HG03439 (cell line): ENCODE measurements at regions not wholly inside any gene's neighbourhood (a gene's known extent, or its start where the extent isn't known, plus 50 kb on each side); places are given as distances from the start of the nearest gene placed in this dataset.

Experiments
- ATAC-seq: cut with Tn5 transposase; IDR thresholded peaks from one replicate; pipeline ENCODE4 v1.9.1; 2021; ENCODE audit warnings: mild to moderate bottlenecking, moderate library complexity; ENCODE audit not compliant: unreplicated experiment

DNA sequence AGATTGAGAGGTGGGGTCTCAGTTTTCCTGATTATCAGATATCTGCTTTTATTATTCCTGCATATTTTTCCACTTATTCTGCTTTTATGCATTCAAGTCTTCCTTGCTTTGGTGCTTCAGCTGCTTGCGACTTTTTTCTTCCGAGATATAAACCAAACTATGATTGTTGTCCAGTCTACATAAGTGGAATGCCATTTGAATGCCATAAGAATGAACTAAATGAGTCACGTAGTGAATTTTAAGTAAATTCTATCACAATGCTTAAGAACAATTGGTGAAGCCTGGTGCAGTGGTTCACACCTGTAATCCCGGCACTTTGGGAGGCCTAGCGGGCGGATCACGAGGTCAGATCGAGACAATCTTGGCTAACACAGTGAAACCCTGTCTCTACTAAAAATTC, 189.1 kb downstream of the PCDH18 start:
- no peak for ATAC-seq

GRCh38 chr4:137333031-137333430, 199.3 kb downstream of the PCDH18 start:
- ATAC-seq: no peak

DNA sequence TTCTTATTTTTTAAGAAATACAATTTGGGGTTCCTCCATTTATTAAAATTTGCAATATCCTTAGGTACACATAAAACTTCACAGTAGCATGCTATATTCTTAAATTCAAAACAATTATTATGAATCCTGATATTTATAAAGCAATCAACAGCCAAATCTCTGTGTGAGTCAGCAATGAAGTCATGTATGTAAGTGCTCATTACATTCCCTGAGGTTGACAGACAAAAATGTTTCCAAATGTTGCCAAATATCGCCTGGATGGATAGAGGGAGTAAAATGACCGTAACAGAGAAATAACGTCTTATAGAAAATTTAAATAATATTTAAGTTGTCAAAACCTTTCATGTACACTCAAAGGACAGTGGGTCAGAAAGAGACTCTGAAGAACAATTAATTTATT, 220.0 kb downstream of the PCDH18 start:
- ATAC-seq: no peak

DNA sequence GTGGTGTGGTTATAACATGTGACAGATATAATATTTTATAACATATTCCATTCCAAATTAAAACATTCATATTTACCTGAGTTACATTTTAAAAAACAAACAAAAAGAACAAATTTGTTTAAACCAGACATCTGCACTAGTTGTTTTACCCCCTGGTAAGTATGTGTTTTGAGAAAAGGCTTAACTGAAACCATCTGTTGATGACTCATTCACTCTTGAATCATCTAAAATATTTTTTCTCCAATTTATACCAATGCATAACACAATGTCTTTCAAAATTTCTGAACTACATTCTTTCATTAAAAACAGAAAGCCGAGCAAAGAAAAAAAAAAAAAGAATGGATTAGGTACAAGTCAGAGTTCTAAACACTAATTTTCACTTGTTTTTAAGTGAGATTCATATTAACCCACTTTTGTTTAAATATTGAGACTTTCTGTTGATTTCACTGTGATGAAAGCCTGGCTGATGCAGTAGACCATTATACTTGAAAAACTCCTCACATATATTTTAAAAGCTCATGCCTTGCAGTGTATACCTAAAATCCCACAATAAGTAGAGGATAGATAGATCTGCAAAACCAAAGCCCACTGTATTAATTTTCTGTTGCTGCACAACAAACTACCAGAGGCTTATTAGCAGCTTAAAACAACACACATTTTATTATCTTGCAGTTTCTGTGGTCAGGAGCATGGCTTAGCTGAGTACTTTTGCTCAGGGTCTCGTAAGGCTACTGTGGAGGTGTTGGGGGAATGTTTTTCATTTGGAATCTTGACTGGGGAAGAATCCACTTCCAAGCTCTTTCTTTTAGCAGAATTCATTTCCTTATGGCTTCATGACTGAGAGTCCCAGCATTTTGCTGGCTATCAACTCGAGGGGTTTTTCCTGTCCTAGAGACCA, 221.5 kb downstream of the PCDH18 start:
- no peak for ATAC-seq

DNA sequence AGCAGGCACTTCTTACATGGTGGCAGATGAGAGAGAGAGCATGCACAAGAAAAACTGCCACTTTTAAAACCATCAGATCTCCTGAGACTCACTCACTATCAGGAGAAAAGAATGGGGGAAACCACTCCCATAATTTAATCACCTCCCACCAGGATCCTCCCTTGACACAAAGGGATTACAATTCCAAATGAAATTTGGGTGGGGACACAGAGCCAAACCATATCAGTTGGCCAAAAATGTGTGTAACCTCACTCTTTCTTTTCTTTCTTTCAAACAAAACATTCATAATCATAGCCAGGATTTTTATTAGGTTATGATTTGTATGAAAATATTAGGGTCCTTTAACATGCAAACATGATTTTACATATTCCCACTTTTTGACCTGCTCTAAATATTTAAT, 222.1 kb downstream of the PCDH18 start:
- ATAC-seq: no peak

DNA sequence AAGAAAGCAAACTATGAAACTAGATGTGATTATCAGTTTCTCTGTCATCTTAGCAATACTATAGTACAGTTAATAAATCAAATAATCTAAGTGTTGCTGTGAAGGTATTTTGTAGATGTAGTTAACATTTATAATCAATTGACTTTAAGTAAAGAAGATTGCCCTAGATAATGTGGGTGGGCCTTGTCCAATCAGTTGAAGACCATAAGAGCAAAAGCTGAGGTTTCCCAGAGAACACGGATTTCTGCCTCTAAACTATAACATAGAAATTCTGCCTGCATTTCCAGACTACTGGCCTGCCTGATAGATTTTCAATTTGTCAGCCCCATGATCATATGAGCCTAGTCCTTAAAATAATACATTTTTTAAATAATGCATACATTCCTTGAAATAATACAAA, 222.9 kb downstream of the PCDH18 start:
- ATAC-seq: no peak

DNA sequence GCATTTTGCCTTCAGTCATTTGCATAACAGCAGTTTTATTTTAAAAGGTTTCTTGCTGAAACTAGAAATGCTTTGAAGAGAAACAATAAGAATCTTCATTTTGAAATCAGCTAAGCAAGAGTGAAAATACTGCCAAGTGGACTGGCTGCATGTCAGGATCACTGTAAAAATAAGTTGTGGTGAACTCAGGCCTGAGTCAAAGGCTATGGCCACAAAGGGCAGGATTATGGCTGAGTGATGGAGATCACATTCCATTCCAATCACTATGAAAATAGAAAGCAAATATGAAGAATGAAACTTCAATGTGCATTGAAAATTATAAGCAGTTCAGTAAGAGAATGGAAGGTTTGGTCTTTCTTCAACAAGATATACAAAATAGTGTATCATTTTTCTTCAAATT, 224.5 kb downstream of the PCDH18 start:
- ATAC-seq: no peak

GRCh38 chr4:137300776-137301175, 231.5 kb downstream of the PCDH18 start:
- ATAC-seq: no peak

- ATAC-seq: no peak
These were observed 233.0 kb downstream of the PCDH18 start for GRCh38 chr4:137299281-137299680.

- ATAC-seq: no peak
These were observed 239.0 kb downstream of the PCDH18 start for GRCh38 chr4:137293281-137293680.

- ATAC-seq: no peak
These were observed 248.6 kb downstream of the PCDH18 start for GRCh38 chr4:137283737-137284136.

- ATAC-seq: no peak
These were observed 253.9 kb downstream of the PCDH18 start for GRCh38 chr4:137278431-137278830.

GRCh38 chr4:137274404-137274803, 257.9 kb downstream of the PCDH18 start:
- no peak for ATAC-seq

GRCh38 chr4:137267024-137267423, 265.3 kb downstream of the PCDH18 start:
- ATAC-seq: no peak

DNA sequence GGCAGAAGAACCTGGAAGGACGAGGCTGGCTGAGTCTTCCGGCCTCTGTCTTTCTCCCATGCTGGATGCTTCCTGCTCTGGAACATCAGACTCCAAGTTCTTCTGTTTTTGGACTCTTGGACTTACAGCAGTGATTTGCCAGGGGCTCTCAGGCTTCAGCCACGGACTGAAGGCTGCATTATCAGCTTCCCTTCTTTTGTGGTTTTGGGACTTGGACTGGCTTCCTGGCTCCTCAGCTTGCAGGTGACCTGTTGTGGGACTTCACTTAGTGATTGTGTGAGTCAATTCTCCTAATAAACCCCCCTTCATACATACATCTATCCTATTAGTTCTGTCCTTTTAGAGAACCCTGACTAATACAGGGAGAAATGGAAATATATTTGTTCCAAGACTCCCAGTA, 265.8 kb downstream of the PCDH18 start:
- ATAC-seq: no peak

DNA sequence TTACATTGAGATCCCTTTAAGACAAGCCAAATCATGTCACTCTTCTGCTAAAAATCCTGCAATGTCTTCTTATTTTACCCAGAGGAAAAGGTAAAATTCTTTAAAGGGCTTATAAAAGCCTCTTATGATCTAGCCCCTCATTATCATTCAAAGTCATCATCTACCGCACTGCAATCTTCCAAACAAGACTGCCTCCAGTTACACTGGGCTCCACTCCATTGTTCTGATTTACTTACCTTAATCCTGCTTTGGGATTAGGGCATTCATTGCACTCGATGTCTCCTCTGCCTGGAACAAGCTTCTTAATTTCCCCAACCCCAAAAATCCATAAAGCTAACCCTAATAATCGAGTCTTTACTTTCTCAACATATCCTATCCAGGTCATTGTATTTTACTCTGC, 269.1 kb downstream of the PCDH18 start:
- ATAC-seq: no peak

GRCh38 chr4:137253949-137254348, 278.3 kb downstream of the PCDH18 start:
- no peak for ATAC-seq

DNA sequence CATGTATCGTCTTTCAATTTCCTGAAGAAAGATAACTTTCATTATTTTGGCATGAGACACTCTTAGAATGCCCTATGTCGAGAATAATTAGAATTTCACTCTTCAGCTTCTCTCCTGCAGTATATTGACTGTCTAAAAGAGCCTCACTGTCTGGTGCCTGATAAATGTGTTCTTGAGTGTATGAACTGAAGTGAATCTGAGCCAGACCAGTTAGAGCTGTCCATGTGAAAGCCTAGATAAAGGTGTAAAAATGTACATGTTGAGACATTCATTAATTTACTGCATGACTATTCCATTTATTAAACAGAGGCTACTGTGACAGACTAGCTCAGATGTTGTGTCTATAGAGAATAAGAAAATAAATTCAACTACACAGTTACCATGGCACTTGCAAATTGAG, 283.2 kb downstream of the PCDH18 start:
- no peak for ATAC-seq

DNA sequence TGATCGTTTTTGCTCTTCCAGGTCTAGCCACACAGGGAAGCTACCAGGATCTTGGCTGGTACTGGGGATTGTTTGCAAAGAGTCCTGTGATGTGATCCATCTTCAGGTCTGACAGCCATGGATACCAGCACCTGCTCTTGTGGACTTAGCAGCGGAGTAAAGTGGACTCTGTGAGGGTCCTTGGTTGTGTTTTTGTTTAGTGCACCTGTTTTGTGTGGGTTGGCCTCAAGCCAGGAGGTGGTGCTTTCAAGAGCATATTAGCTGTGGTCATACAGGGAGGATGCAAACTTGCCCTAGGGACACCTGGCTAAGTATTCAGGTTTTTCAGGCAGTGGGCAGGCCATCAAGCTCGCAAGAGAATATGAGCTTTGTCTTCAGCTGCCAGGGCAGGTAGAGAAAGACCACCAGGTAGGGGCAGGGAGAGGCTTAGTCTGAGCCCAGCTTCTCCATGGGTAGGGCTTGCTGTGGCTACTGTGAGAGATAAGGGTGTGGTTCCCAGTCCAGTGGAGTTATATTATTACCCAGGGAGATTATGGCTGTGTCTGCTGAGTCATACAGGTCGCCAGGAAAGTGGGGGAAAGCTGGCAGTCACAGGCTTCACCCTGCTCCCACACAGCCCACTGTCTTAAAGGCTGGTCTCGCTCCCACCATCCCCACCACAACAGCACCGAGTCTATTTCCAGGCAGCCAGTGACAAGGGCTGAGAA, 293.7 kb downstream of the PCDH18 start:
- ATAC-seq: no peak

GRCh38 chr4:137226900-137227299, 305.4 kb downstream of the PCDH18 start:
- ATAC-seq: no peak

DNA sequence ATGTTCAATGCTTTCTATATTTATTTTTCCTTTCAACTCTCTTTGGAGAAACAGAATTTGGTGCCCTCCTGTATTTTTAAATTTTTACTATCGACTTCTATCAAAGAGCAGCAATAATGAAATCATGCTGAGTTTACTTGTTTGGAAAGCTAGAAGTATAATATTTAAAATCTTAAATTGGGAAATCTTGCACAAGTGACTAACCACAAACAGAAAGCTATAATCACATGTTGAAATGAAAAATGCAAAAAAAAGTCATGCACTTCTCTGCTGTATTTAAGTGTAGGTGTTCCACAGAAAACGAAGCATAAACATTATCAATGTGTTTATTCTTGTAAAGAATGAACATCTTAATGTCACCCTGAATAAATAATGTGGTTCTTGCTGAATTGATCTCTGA, 306.1 kb downstream of the PCDH18 start:
- ATAC-seq: no peak
